ENCODE measurements at regions not wholly inside any gene's neighbourhood (a gene's known extent, or its start where the extent isn't known, plus 50 kb on each side); places are given as distances from the start of the nearest gene placed in this dataset.

- no peak for DNase-seq
These were observed 53.3 kb downstream of the BLID start for GRCh38 chr11:122062763-122063162.

- DNase-seq, result no peak
These were observed 56.5 kb downstream of the BLID start for GRCh38 chr11:122059565-122059964.

GRCh38 chr11:122050021-122050690 is 65.9 kb downstream of the BLID start:
- DNase-seq, result no peak

- DNase-seq, result no peak
These were observed 67.6 kb downstream of the BLID start for GRCh38 chr11:122048401-122048800.

GRCh38 chr11:122046846-122047245 is 69.2 kb downstream of the BLID start:
- no peak for DNase-seq

GRCh38 chr11:122046438-122046837 is 69.6 kb downstream of the BLID start:
- no peak for DNase-seq

- no peak for DNase-seq
These were observed 70.8 kb downstream of the BLID start for GRCh38 chr11:122045181-122045586.

GRCh38 chr11:122044086-122044485 is 71.9 kb downstream of the BLID start:
- no peak for DNase-seq

- DNase-seq, result no peak
These were observed 73.0 kb downstream of the BLID start for GRCh38 chr11:122042981-122043380.

- no peak for DNase-seq
These were observed 75.6 kb downstream of the BLID start for GRCh38 chr11:122040464-122040863.

GRCh38 chr11:122038543-122038942 is 77.5 kb downstream of the BLID start:
- no peak for DNase-seq

- DNase-seq, result no peak
These were observed 78.1 kb downstream of the BLID start for GRCh38 chr11:122037911-122038310.

- no peak for DNase-seq
These were observed 79.5 kb downstream of the BLID start for GRCh38 chr11:122036493-122036892.

GRCh38 chr11:122036018-122036417 is 80.0 kb downstream of the BLID start:
- no peak for DNase-seq

- DNase-seq, result no peak
These were observed 82.4 kb downstream of the BLID start for GRCh38 chr11:122033631-122034030.

GRCh38 chr11:122033193-122033592 is 82.8 kb downstream of the BLID start:
- no peak for DNase-seq

GRCh38 chr11:122032317-122032716 is 83.7 kb downstream of the BLID start:
- no peak for DNase-seq

GRCh38 chr11:122031813-122032212 is 84.2 kb downstream of the BLID start:
- DNase-seq, result no peak

GRCh38 chr11:122030286-122030685 is 85.7 kb downstream of the BLID start:
- DNase-seq, result no peak

- no peak for DNase-seq
These were observed 87.5 kb downstream of the BLID start for GRCh38 chr11:122028545-122028944.

- no peak for DNase-seq
These were observed 88.0 kb downstream of the BLID start for GRCh38 chr11:122028036-122028435.

- no peak for DNase-seq
These were observed 90.3 kb downstream of the BLID start for GRCh38 chr11:122025757-122026156.

GRCh38 chr11:122024278-122024677 is 91.7 kb downstream of the BLID start:
- DNase-seq, result no peak

- no peak for DNase-seq
These were observed 92.3 kb downstream of the BLID start for GRCh38 chr11:122023614-122024250.

- DNase-seq, result no peak
These were observed 93.4 kb downstream of the BLID start for GRCh38 chr11:122022646-122023045.

Data from NCI-H526 (cell line).